Heart left ventricle (tissue), 13 donors: ENCODE measurements at regions not wholly inside any gene's neighbourhood (a gene's known extent, or its start where the extent isn't known, plus 50 kb on each side); places are given as distances from the start of the nearest gene placed in this dataset.

Source experiments
- CTCF ChIP-seq, 12 donors: fragments of 200-600 bp; sonication (generic) in 4 of 12; IDR thresholded peaks; one replicate each; pipeline versions ENCODE4 v1.5.0 to v1.8.0; 2018 to 2022; ENCODE audit warnings: antibody characterized with exemption in 12 of 12, mild to moderate bottlenecking in 5 of 12
- POLR2A ChIP-seq, 2 donors: fragments of 450-650 bp; IDR thresholded peaks; one replicate each; pipeline ENCODE4 v1.6.1; 2017; ENCODE audit warnings: antibody characterized with exemption in 2 of 2, mild to moderate bottlenecking in 2 of 2, moderate library complexity in 2 of 2
- donor health status: ischemic (EF 13 %, LVEDD 7.1; RV severe dilation, severe dysfunction).
- donor health status: DM: no; HTN: yes; CAD: no.
- donor health status: DM: no; HTN: no; CAD: no.
- donor health status: ischemic (EF 25% LVEDD 6.9; RV normal size, moderate dysfunction).
- donor health status: ischemic (EF 25% LVEDD 5.7; RV mildly dilated, moderate dysfunction).
- donor health status: ischemic (EF 35%, LVEDD 5.7; RV mildly dilated, moderate dysfunction).
- donor health status: nonischemic (EF 11% LVEDD 7.7; RV severe dilation, severe dysfunction).
- donor health status: DM: yes; HTN: yes; CAD: no.
- donor health status: PGD.
- donor health status: ischemic (EF 29% LVEDD 5.4; RV normal size, mild dysfunction).
- donor health status: nonischemic (EF 23%, LVEDD 6.1; RV moderate dilation, normal function).

GRCh38 chr9:13501018-13501417, 221.5 kb upstream of the MPDZ start:
- TF ChIP-seq CTCF (IDR thresholded peaks at IDR 0.05) (no peak), POLR2A (IDR thresholded peaks at IDR 0.05) (no peak)
